ENCODE measurements at regions not wholly inside any gene's neighbourhood (a gene's known extent, or its start where the extent isn't known, plus 50 kb on each side); places are given as distances from the start of the nearest gene placed in this dataset.
A peak's percentile ranks its signal among the peaks of the same experiment; 100 is the strongest.

DNA sequence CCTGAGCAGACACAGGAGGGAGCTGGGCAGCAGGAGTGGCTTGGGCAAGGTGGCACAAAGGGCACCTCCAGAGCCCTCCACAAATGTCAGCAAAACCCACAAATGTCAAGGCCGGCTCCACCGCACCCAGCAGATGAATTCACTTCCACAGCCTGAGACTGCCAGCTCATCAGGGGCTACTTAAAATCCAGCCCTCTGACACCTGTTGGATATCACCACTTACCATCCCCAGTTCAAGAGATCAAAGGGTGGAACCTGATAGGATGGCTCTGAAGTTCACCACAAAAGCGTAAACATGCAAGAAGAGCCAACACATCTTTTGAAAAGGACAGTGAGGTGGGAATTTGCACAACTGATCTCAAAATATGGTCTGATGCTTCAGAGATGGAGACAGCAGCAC lies 168.6 kb upstream of the GRK3 start (continued):
- TF ChIP-seq, protein P1, sequence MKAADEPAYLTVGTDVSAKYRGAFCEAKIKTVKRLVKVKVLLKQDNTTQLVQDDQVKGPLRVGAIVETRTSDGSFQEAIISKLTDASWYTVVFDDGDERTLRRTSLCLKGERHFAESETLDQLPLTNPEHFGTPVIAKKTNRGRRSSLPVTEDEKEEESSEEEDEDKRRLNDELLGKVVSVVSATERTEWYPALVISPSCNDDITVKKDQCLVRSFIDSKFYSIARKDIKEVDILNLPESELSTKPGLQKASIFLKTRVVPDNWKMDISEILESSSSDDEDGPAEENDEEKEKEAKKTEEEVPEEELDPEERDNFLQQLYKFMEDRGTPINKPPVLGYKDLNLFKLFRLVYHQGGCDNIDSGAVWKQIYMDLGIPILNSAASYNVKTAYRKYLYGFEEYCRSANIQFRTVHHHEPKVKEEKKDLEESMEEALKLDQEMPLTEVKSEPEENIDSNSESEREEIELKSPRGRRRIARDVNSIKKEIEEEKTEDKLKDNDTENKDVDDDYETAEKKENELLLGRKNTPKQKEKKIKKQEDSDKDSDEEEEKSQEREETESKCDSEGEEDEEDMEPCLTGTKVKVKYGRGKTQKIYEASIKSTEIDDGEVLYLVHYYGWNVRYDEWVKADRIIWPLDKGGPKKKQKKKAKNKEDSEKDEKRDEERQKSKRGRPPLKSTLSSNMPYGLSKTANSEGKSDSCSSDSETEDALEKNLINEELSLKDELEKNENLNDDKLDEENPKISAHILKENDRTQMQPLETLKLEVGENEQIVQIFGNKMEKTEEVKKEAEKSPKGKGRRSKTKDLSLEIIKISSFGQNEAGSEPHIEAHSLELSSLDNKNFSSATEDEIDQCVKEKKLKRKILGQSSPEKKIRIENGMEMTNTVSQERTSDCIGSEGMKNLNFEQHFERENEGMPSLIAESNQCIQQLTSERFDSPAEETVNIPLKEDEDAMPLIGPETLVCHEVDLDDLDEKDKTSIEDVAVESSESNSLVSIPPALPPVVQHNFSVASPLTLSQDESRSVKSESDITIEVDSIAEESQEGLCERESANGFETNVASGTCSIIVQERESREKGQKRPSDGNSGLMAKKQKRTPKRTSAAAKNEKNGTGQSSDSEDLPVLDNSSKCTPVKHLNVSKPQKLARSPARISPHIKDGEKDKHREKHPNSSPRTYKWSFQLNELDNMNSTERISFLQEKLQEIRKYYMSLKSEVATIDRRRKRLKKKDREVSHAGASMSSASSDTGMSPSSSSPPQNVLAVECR (CRISPR knock-in tag; IDR thresholded peaks at IDR 0.05; ENCODE audit: borderline replicate concordance) = no peak
- TF ChIP-seq HHEX (CRISPR knock-in tag; IDR thresholded peaks at IDR 0.05) = no peak
- TF ChIP-seq SMYD3 (CRISPR knock-in tag; IDR thresholded peaks at IDR 0.05) = no peak
- TF ChIP-seq, protein P2, sequence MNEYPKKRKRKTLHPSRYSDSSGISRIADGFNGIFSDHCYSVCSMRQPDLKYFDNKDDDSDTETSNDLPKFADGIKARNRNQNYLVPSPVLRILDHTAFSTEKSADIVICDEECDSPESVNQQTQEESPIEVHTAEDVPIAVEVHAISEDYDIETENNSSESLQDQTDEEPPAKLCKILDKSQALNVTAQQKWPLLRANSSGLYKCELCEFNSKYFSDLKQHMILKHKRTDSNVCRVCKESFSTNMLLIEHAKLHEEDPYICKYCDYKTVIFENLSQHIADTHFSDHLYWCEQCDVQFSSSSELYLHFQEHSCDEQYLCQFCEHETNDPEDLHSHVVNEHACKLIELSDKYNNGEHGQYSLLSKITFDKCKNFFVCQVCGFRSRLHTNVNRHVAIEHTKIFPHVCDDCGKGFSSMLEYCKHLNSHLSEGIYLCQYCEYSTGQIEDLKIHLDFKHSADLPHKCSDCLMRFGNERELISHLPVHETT (CRISPR knock-in tag; conservative IDR thresholded peaks at IDR 0.05) = no peak
- TF ChIP-seq XRCC5 (optimal IDR thresholded peaks at IDR 0.05; ENCODE audit: low read length) = no peak
- TF ChIP-seq HDAC1 (CRISPR knock-in tag; IDR thresholded peaks at IDR 0.05) = peak; percentile 64
- no peak for TF ChIP-seq ZBTB42 (CRISPR knock-in tag; IDR thresholded peaks at IDR 0.05)
- no peak for TF ChIP-seq MAF1 (CRISPR knock-in tag; IDR thresholded peaks at IDR 0.05; ENCODE audit: borderline replicate concordance)
- no peak for TF ChIP-seq NCOA5 (CRISPR knock-in tag; IDR thresholded peaks at IDR 0.05)
- no peak for TF ChIP-seq AKAP8 (CRISPR knock-in tag; IDR thresholded peaks at IDR 0.05)
- no peak for TF ChIP-seq GFI1 (CRISPR knock-in tag; IDR thresholded peaks at IDR 0.05; ENCODE audit: borderline replicate concordance)
- TF ChIP-seq ISX (CRISPR knock-in tag; conservative IDR thresholded peaks at IDR 0.05) = no peak
- TF ChIP-seq GPN1 (CRISPR knock-in tag; IDR thresholded peaks at IDR 0.05; ENCODE audit: borderline replicate concordance) = no peak
- no peak for TF ChIP-seq KMT2B (CRISPR knock-in tag; IDR thresholded peaks at IDR 0.05)
- TF ChIP-seq, protein P3, sequence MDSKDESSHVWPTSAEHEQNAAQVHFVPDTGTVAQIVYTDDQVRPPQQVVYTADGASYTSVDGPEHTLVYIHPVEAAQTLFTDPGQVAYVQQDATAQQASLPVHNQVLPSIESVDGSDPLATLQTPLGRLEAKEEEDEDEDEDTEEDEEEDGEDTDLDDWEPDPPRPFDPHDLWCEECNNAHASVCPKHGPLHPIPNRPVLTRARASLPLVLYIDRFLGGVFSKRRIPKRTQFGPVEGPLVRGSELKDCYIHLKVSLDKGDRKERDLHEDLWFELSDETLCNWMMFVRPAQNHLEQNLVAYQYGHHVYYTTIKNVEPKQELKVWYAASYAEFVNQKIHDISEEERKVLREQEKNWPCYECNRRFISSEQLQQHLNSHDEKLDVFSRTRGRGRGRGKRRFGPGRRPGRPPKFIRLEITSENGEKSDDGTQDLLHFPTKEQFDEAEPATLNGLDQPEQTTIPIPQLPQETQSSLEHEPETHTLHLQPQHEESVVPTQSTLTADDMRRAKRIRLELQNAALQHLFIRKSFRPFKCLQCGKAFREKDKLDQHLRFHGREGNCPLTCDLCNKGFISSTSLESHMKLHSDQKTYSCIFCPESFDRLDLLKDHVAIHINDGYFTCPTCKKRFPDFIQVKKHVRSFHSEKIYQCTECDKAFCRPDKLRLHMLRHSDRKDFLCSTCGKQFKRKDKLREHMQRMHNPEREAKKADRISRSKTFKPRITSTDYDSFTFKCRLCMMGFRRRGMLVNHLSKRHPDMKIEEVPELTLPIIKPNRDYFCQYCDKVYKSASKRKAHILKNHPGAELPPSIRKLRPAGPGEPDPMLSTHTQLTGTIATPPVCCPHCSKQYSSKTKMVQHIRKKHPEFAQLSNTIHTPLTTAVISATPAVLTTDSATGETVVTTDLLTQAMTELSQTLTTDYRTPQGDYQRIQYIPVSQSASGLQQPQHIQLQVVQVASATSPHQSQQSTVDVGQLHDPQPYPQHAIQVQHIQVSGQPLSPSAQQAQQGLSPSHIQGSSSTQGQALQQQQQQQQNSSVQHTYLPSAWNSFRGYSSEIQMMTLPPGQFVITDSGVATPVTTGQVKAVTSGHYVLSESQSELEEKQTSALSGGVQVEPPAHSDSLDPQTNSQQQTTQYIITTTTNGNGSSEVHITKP (CRISPR knock-in tag; IDR thresholded peaks at IDR 0.05; ENCODE audit: low read depth) = no peak
- no peak for TF ChIP-seq ZNF496 (CRISPR knock-in tag; IDR thresholded peaks at IDR 0.05; ENCODE audit: insufficient replicate concordance)
- TF ChIP-seq, protein P4, sequence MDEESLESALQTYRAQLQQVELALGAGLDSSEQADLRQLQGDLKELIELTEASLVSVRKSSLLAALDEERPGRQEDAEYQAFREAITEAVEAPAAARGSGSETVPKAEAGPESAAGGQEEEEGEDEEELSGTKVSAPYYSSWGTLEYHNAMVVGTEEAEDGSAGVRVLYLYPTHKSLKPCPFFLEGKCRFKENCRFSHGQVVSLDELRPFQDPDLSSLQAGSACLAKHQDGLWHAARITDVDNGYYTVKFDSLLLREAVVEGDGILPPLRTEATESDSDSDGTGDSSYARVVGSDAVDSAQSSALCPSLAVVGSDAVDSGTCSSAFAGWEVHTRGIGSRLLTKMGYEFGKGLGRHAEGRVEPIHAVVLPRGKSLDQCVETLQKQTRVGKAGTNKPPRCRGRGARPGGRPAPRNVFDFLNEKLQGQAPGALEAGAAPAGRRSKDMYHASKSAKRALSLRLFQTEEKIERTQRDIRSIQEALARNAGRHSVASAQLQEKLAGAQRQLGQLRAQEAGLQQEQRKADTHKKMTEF (CRISPR knock-in tag; IDR thresholded peaks at IDR 0.05) = no peak
- no peak for TF ChIP-seq ZFX (CRISPR knock-in tag; IDR thresholded peaks at IDR 0.05; ENCODE audit: low read depth)
- no peak for TF ChIP-seq TBL1XR1 (IDR thresholded peaks at IDR 0.05; ENCODE audit: borderline replicate concordance, low read length, partially characterized antibody)
- TF ChIP-seq, protein P5, sequence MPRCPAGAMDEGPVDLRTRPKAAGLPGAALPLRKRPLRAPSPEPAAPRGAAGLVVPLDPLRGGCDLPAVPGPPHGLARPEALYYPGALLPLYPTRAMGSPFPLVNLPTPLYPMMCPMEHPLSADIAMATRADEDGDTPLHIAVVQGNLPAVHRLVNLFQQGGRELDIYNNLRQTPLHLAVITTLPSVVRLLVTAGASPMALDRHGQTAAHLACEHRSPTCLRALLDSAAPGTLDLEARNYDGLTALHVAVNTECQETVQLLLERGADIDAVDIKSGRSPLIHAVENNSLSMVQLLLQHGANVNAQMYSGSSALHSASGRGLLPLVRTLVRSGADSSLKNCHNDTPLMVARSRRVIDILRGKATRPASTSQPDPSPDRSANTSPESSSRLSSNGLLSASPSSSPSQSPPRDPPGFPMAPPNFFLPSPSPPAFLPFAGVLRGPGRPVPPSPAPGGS (CRISPR knock-in tag; IDR thresholded peaks at IDR 0.05) = no peak

Data from HepG2 (cell line).